Hindlimb muscle (tissue), 1 donor: ENCODE measurements at regions not wholly inside any gene's neighbourhood (a gene's known extent, or its start where the extent isn't known, plus 50 kb on each side); places are given as distances from the start of the nearest gene placed in this dataset.
A peak's percentile ranks its signal among the peaks of the same experiment; 100 is the strongest.
"Not testable (repeated sequence)": the region's sequence is repeated elsewhere in the genome, so short reads cannot be mapped to it uniquely, and the experiment has no call there.

ENCODE experiments used
- DNase-seq: peaks from one replicate; pipeline ENCODE4 v3.0.0-alpha.2; 2013

DNA sequence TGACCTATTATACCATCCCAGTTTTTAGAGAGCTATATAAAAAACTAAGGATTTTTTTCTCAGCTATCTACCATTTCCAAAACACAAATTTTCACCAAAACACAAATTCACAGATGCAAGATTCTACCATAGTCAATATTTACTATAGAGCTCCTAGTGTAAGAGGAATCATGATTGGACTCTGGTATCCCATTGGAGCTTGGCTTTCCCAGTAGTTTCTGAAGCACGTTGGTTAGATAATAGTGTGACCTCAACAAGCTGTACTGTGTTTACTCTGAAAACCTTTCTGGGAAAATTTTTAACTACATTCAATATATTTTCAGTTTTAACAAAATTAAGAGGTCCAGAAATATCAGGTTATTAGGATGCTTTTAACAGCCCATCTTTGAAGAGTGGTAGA is 660.6 kb upstream of the SLC10A2 start:
- DNase-seq = no peak

- DNase-seq = peak; percentile 5
Observed at GRCh38 chr13:103716718-103717117, 650.5 kb upstream of the SLC10A2 start.

DNA sequence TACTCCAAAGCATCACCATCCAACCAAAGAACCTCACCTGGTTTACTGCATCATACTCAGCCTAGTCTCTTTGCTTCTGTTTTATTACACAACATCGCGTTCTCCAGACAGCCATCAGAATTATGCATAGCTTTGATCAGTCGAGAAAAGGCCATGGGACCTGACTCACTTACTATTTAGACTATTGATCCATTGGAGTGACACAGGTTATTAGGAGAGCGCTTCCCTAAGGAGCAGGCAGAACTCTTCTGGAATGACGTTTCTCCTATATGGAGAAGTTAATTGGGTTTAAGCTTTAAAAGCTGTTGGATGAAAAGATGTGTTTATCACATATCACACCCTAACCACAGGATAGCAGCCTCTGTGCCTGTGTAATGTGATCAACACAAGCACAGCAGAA is 649.1 kb upstream of the SLC10A2 start:
- DNase-seq = no peak

DNA sequence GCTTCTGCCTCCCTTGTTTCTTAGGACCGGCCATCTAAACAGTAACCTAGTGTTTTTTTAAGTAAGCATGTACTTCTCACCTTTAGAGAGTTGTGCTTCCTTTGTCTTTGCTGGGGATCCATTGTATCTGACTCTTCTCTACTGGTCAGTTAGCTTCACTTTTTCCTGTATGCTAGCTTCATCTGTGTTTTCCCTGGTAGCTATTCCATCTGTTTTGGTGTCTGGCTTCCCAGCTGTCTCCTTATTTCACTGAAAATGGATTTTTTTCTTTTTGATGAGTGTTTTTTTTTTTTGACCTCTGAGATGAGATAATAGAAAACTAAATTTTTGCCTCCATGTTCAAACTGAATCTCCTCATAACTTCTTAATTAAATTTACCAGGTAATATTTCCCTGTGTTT is 637.0 kb upstream of the SLC10A2 start:
- no peak for DNase-seq

GRCh38 chr13:103698000-103698399 is 631.8 kb upstream of the SLC10A2 start:
- no peak for DNase-seq

GRCh38 chr13:103695320-103695719 is 629.1 kb upstream of the SLC10A2 start:
- DNase-seq = no peak

DNA sequence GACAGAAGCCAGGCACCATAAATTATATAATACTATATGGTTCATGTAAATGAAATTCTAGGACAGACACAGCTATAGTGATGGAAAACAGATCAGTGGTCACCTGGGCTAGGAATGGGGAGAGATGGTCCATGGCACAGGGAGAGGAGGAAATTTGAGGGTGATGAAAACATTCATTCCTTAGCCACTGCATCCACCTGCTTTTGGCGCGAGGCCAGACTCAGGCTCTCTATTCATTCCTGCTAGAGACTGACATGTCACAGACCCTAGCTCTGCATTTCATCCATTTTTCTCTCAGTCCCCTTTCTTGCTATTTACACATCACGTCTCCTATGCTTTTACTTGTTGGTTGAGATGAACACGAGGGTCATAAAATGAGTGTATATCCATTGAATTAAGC is 628.3 kb upstream of the SLC10A2 start:
- no peak for DNase-seq

DNA sequence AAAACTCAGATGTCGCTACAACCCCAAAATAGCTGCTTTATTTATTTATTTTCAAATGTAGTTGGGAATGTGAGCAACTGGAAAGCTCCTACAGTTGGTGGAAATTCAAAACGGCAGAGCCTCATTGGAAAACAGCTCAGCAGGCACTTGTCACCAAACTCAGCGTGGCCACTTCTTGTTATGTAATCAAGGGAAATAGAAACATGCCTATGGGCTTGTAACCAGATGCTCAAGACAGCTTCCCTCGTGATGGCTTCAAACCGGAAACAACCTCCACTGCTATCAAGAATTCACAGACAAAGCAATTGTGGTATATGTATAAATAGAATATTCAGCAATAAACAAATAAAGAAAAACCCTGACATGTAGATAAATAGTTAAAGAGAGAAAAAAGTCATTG is 627.8 kb upstream of the SLC10A2 start:
- no peak for DNase-seq

DNA sequence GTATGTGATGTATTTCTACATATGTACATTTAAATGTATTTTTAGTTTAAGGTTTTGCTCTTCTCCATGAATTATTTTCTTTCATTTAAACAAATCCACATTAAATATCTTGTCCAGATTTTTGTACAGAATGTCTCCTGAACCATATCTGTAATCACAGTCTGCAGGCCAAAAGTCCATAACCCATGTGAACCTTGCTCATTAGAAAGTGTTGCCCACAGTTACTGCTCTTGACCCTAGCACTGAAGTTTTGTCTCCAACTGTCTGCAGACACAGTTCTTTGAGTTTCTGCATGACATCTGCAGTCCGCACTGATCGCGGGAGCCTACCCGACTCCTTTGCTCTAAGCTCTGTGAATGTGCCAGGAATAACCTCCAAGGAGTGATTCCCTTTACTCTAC is 626.2 kb upstream of the SLC10A2 start:
- no peak for DNase-seq

DNA sequence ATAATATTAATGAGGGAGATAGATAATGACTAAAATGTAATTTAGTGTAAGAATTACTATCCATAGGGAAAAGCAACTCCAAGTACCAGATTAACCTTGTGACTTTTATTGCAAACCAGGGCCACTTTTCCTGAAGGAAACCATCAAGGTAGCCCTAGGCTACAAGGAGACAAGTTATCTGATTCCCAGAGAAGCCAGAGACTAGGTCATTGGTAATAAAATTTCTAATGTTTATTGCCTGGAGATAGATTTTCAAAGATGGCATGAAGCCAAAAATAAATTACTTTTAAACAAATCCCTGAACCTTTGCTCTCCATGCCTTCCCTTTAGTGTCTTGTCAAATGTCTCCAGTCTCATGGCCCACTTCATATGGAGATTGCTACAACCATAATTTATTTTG is 610.1 kb upstream of the SLC10A2 start:
- no peak for DNase-seq

DNA sequence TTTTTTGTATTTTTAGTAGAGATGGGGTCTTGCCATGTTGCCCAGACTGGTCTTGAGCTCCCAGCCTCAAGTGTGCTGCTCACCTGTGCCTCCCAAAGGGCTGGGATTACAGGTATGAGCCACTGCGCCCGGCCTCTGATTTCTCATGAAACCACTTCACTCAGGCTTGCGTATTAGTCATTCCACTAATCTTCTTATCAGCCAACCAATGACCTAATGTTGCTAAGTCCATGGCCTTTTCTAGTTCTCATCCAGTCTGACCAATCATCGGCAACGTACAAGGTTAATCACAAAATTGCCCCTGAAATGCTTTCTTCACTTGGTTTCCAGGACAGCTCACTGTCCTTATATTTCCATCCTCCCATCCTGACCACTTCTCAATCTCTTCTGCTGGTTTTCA is 605.3 kb upstream of the SLC10A2 start:
- DNase-seq = no peak

DNA sequence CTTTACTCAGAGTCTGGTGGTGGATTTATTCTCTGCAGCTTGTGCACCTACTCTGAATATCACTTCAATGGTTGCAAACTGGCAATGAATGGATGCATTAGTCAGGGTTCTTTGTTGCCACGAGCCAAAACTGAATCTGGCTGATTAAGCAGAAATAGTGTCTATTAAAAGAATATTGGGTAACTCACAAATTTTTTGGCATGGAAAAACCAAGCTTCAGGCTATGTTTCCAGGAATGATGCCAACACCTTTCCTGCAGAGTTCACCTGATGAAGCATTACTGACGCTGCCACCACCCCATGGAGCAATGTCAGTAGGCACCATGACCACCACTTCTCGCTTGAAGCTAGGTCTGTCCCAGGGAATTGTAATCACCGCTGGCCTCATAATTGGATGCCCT is 597.8 kb upstream of the SLC10A2 start:
- DNase-seq = no peak

GRCh38 chr13:103656311-103656710 is 590.1 kb upstream of the SLC10A2 start:
- no peak for DNase-seq

DNA sequence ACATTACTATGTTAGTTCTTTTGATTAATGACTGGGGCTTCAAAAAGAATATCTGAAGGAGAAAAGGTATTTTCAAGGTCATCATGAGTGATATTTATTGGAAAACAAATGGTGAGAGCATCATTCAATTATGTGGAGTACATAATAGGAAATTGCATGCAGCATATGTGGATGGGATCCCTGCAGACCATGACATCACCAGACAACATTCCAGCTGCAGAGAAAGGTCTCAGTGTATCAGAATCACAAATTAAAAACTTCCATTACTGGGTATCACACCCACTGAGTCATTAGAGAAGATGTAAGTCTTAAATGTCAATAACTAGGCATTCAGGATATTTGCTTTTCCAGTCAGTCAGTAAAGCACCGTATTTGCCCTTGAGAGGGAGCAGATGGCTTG is 574.4 kb upstream of the SLC10A2 start:
- DNase-seq = peak; percentile 53

DNA sequence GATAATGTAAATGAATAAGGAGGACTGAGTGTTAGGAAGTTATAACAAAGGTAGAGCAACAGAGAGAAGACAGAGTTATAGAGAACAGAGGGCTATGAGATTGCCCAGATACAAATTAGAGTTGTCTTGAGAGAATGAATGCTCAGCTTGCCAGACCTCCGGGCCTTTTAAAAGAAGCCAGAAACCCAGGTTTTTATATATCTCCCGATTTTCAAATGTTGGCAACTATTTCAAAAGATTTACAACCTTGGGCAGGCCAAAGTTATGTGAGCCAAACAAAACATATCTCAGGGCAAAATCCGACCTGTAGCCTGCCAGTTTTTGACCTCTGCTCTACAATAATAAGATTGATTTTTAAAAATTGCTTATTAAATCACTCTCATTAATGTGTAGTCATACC is 573.1 kb upstream of the SLC10A2 start:
- no peak for DNase-seq

DNA sequence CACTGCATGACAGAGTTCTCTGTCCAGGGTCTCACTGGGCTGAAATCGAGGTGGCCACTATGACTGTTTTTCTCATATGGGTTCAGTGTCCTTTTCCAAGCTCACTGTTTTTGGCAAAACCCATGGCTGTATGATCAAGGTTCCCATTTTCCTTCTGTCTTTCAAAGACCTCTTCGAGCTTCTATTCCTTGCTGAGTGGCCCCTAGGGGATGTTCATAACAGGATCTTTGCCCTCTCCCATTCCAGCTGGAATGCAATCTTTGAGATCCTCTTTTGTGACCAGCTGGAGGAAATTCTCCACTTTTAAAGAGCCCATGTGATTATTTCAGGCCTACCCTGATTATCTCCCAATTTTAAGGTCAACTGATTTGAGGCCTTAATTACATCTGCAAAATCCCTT is 572.5 kb upstream of the SLC10A2 start:
- peak; percentile 50 for DNase-seq

- DNase-seq = no peak
Observed at GRCh38 chr13:103634066-103634465, 567.8 kb upstream of the SLC10A2 start.

GRCh38 chr13:103625194-103625593 is 559.0 kb upstream of the SLC10A2 start:
- DNase-seq = no peak

DNA sequence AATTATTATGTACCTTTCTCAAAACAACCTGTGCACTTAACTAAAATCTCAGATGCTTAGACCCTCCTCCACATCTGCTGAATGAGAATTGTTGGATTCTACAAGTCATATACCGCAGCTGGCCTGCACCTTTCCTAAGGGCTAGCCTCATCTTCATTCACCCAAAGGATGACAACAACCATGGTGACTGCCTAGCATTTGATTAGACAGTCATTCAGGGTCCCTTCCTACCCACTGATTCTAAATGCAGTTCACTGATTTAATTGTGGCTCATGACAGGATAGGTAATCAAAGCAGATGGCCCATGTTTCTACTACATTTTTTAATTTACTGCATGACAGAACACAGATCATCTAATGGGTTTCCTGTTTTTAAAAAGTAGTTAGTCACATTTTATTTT is 551.9 kb upstream of the SLC10A2 start:
- no peak for DNase-seq

- no peak for DNase-seq
Observed at GRCh38 chr13:103615771-103616170, 549.6 kb upstream of the SLC10A2 start.

DNA sequence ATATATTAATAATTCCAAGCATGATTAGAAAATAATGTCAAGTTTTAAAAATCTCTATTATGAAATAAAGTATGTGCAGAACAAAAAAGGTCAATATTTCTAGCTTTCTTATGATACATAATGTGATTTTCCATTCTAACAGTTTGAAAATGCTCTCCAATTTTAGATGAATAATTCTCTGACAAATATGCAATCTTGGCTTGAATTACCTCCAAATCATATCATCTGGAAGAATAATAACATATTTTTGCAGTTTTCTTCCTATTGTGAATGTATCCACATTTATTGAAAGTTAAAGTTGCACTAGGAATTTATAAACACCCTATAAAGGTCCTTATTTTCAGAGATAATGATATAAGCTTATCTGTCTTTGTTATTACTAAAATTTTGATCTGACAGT is 548.5 kb upstream of the SLC10A2 start:
- peak; percentile 17 for DNase-seq

- no peak for DNase-seq
Observed at GRCh38 chr13:103607995-103608394, 541.8 kb upstream of the SLC10A2 start.

- no peak for DNase-seq
Observed at GRCh38 chr13:103605546-103606326, 539.5 kb upstream of the SLC10A2 start.

- DNase-seq = not testable (repeated sequence)
Observed at GRCh38 chr13:103599870-103600269, 533.7 kb upstream of the SLC10A2 start.

- DNase-seq = no peak
Observed at GRCh38 chr13:103598671-103599070, 532.5 kb upstream of the SLC10A2 start.
